ENCODE measurements at regions not wholly inside any gene's neighbourhood (a gene's known extent, or its start where the extent isn't known, plus 50 kb on each side); places are given as distances from the start of the nearest gene placed in this dataset.
"Not testable (repeated sequence)": the region's sequence is repeated elsewhere in the genome, so short reads cannot be mapped to it uniquely, and the experiment has no call there.

DNA sequence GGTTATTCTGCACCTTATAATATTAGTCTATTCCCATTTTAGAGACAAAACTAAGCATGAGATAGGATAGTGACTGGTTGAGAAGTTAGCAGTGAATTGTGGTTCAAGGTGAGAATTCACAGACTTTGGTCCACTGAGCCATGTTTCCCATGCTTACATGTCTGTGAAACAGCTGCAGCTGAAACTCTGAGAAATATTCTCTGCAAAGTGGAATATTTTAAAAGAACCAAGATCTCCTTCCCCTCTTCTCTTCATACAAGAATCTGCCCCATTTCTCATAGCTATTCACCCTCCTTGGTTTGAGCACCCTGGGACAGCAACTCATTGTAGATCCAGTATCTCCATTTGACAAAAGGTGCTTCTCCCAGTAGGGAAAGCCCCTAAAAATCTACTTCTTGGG is 70.2 kb upstream of the TMEM170B start:
- POLR2A ChIA-PET: no interaction called here
- no peak overlapping the region for H3K27ac Mint-ChIP-seq
- no peak overlapping the region for H3K4me3 Mint-ChIP-seq
- DNase-seq (no peak), ATAC-seq (no peak)
- peaks cover 0 to 28% (median 0%) of the 10 kb centered on the region in 4 donors for H3K4me1 Mint-ChIP-seq
- no peaks in the 10 kb centered on the region for H3K27me3 Mint-ChIP-seq
- H3K9me3 Mint-ChIP-seq: no peaks in the 10 kb centered on the region
- no peaks in the 10 kb centered on the region for H3K36me3 Mint-ChIP-seq

DNA sequence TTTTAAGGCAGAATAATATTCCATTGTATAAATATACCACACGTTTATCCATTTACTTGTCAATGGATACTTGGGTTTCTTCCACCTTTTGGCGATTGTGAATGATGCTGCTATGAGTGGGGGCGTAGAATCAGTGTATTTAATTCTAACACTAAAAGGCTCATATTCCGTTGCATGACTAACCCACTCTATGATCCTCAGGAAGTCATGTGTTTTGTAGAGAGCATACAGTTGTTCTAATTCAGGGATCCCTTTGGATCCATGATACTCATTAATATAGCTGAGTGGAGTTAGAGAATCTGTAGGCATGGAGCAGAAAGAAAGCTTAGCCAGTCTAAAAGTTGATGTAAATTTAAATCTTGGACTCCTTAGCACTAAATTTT is 74.2 kb upstream of the TMEM170B start:
- Mint-ChIP-seq H3K9me3 (no peaks in the 10 kb centered on the region), H3K36me3 (no peaks in the 10 kb centered on the region), H3K4me3 (no peak overlapping the region), H3K4me1 (peaks cover 3 to 54% (median 6%) of the 10 kb centered on the region in 4 donors), H3K27ac (no peak overlapping the region), H3K27me3 (no peaks in the 10 kb centered on the region)
- no peak for ATAC-seq
- no peak for DNase-seq
- POLR2A ChIA-PET: no interaction called here

DNA sequence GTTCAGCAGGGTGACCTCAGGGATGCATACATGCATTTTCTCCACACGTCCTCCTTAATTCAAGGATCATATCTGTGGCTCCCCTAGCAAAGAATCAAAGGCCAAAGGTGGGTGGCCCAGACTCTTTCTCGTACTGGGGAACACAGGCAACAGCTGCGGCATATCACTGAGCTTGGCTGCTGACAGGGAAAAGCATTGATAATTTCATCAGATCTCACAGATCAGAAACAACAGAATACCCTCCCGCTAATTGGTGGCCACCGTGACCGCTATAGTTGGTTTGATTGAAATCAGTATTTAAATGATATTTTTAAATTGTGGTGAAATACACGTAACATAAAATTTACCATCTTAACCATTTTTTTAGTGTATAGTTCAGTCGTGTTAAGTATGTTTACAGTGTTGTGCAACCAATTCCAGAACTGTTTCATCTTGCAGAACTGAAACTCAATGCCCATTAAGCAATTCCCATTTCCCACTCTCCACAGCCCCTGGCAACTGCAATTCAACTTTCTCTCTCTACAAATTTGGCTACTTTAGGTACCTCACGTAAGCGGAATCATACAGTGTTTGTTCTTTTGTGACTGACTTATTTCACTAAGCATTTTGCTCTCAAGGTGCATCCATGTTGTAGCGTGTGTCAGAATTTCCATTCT is 74.7 kb upstream of the TMEM170B start:
- DNase-seq (no peak), ATAC-seq (no peak)
- POLR2A ChIA-PET: no interaction called here
- Mint-ChIP-seq H3K4me3 (no peak overlapping the region), H3K36me3 (no peaks in the 10 kb centered on the region), H3K27me3 (no peaks in the 10 kb centered on the region), H3K9me3 (no peaks in the 10 kb centered on the region), H3K4me1 (peaks cover 3 to 50% (median 6%) of the 10 kb centered on the region in 4 donors), H3K27ac (no peak overlapping the region)

GRCh38 chr6:11460837-11461661 is 76.5 kb upstream of the TMEM170B start:
- DNase-seq (no peak), ATAC-seq (peak in 1 of 2 donors; percentile 46)
- Mint-ChIP-seq H3K36me3 (no peaks in the 10 kb centered on the region), H3K4me3 (peak overlapping the region in 1 of 10 donors; percentile 44), H3K27ac (peak overlapping the region in 4 of 10 donors; percentile 18 to 69 (median 30)), H3K4me1 (peaks cover 3 to 40% (median 6%) of the 10 kb centered on the region in 4 donors), H3K27me3 (no peaks in the 10 kb centered on the region), H3K9me3 (peaks cover 0 to 2% (median 0%) of the 10 kb centered on the region in 9 donors)
- POLR2A ChIA-PET: no interaction called here

DNA sequence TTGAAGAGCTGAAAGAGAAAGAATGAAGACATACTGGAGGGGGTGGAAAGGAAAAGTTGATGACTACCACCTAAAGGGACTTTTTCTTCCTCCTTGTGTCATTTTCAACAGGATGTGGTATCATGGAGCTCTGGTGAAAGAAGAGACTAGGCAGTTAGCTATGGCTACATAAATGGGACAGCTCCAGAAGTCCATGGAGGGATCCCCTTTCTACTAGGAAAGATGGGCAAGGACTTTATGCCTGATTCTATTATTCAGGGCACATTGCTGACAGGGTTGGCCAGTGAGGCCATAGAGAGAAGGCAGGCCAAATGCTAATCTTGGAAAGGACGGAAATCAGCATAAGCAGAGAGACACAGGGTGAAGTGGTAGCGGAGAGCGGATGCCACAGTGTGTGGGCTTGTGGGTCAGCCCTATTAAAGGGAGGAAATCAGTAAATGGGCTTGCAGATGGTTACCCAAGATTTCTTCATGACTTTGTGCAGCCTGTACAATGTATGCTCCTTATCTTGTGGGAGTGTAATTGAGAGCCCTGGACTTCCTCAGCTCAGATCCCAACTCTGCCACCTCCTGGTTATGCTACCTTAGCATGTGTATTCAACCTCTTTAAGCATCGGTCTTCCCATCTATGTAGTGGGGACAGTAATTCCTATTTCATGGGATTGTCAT is 77.4 kb upstream of the TMEM170B start:
- POLR2A ChIA-PET: no interaction called here
- Mint-ChIP-seq H3K27ac (peak overlapping the region in 1 of 10 donors; percentile 69), H3K4me1 (peaks cover 3 to 47% (median 6%) of the 10 kb centered on the region in 4 donors), H3K4me3 (peak overlapping the region in 1 of 10 donors; percentile 5), H3K9me3 (peaks cover 0 to 4% (median 0%) of the 10 kb centered on the region in 9 donors), H3K27me3 (no peaks in the 10 kb centered on the region), H3K36me3 (no peaks in the 10 kb centered on the region)
- ATAC-seq (no peak), DNase-seq (no peak)

DNA sequence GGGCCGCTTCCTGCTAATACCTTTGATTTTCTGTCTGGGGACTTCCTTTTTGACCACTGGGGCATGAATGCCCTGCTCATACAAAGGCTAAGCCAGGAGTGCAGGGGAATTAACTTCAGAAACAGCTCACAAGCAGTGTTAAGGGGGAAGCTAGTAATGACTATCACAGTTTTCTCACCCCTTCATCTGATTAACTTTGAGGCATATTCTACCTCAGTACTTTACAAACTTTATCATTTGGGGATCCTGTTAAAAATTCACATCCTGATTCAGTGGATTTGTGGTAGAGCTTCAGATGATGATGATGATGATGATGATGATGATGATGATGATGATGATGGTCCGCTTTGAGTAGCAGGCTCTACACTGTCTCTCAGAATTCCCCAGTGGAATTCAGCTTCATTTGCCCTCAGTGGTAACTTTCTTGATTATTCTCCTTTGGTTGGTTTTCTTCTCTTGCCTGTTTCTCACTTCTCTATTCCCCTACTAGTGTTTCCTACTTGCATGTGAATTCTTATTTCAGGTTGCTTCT is 78.4 kb upstream of the TMEM170B start:
- POLR2A ChIA-PET: no interaction called here
- H3K27me3 Mint-ChIP-seq: peaks cover 0 to 5% (median 0%) of the 10 kb centered on the region in 5 donors
- H3K4me3 Mint-ChIP-seq: no peak overlapping the region
- H3K27ac Mint-ChIP-seq: peak overlapping the region in 2 of 10 donors; percentile 37 to 69
- ATAC-seq (no peak), DNase-seq (no peak)
- peaks cover 0 to 4% (median 0%) of the 10 kb centered on the region in 9 donors for H3K9me3 Mint-ChIP-seq
- H3K4me1 Mint-ChIP-seq: peaks cover 3 to 47% (median 6%) of the 10 kb centered on the region in 4 donors
- no peaks in the 10 kb centered on the region for H3K36me3 Mint-ChIP-seq

- POLR2A ChIA-PET: no interaction called here
- ATAC-seq (no peak), DNase-seq (no peak)
- H3K4me3 Mint-ChIP-seq: no peak overlapping the region
- H3K27ac Mint-ChIP-seq: no peak overlapping the region
- H3K4me1 Mint-ChIP-seq: peaks cover 3 to 47% (median 6%) of the 10 kb centered on the region in 4 donors
- peaks cover 0 to 4% (median 0%) of the 10 kb centered on the region in 9 donors for H3K9me3 Mint-ChIP-seq
- no peaks in the 10 kb centered on the region for H3K36me3 Mint-ChIP-seq
- H3K27me3 Mint-ChIP-seq: peaks cover 0 to 5% (median 0%) of the 10 kb centered on the region in 5 donors
Measured at GRCh38 chr6:11458509-11458908, 79.0 kb upstream of the TMEM170B start.

- DNase-seq, H3K36me3 Mint-ChIP-seq, H3K27ac Mint-ChIP-seq, H3K4me3 Mint-ChIP-seq, H3K9me3 Mint-ChIP-seq, ATAC-seq, POLR2A ChIA-PET, H3K27me3 Mint-ChIP-seq: not testable (repeated sequence)
- peaks cover 3 to 41% (median 6%) of the 10 kb centered on the region in 4 donors for H3K4me1 Mint-ChIP-seq
Measured at GRCh38 chr6:11457422-11457821, 80.1 kb upstream of the TMEM170B start.

DNA sequence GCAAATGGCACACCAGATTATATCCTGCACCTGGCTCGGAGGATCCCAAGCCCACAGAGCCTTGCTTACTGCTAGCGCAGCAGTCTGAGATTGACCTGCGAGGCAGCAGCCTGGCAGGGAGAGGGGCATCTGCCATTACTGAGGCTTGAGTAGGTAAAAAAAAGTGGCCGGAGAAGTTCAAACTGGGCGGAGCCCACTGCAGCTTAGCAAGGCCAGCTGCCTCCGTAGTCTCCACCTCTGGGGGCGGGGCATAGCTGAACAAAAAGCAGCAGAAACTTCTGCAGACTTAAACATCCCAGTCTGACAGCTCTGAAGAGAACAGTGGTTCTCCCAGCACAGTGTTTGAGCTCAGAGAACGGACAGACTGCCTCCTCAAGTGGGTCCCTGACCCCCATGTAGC is 85.4 kb upstream of the TMEM170B start:
- Mint-ChIP-seq H3K27me3 (peaks cover 4 to 12% (median 4%) of the 10 kb centered on the region in 5 donors), H3K4me1 (peaks cover 0 to 12% (median under 1%) of the 10 kb centered on the region in 4 donors)
- H3K4me3 Mint-ChIP-seq, ATAC-seq, H3K9me3 Mint-ChIP-seq, H3K27ac Mint-ChIP-seq, H3K36me3 Mint-ChIP-seq, POLR2A ChIA-PET, DNase-seq: not testable (repeated sequence)

- DNase-seq: no peak
- H3K36me3 Mint-ChIP-seq: peaks cover 0 to 12% (median 0%) of the 10 kb centered on the region in 3 donors
- peaks cover 0 to 11% (median 0%) of the 10 kb centered on the region in 9 donors for H3K9me3 Mint-ChIP-seq
- ATAC-seq: no peak
- POLR2A ChIA-PET: no interaction called here
- H3K4me3 Mint-ChIP-seq: no peak overlapping the region
- H3K27ac Mint-ChIP-seq: no peak overlapping the region
- peaks cover 0 to 4% (median under 1%) of the 10 kb centered on the region in 4 donors for H3K4me1 Mint-ChIP-seq
- peaks cover 4 to 12% (median 4%) of the 10 kb centered on the region in 5 donors for H3K27me3 Mint-ChIP-seq
Measured at GRCh38 chr6:11450037-11450436, 87.5 kb upstream of the TMEM170B start.

DNA sequence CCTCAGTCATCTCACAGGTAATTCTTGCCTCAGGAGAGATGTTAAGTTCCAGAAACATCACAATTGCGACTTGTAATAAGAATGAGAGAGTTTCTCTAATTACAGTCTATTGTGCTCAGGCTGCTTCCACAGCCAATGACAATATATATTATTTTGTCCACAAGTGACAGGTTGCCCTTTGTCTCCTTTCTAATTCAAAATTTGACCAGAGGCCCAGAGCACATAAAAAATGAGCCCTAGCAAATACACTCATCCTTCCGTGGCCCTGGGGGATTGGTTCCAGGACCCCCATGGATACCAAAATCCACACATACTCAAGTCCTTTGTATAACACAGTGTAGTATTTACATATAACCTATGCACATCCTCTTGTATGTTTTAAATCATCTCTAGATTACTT is 88.1 kb upstream of the TMEM170B start:
- no peak for ATAC-seq
- H3K9me3 Mint-ChIP-seq: peaks cover 0 to 17% (median 0%) of the 10 kb centered on the region in 9 donors
- no peak overlapping the region for H3K4me3 Mint-ChIP-seq
- peaks cover 3 to 9% (median 4%) of the 10 kb centered on the region in 5 donors for H3K27me3 Mint-ChIP-seq
- POLR2A ChIA-PET: no interaction called here
- H3K4me1 Mint-ChIP-seq: peaks cover 0 to 9% (median under 1%) of the 10 kb centered on the region in 4 donors
- H3K36me3 Mint-ChIP-seq: peaks cover 0 to 12% (median 2%) of the 10 kb centered on the region in 3 donors
- DNase-seq: no peak
- no peak overlapping the region for H3K27ac Mint-ChIP-seq

- H3K36me3 Mint-ChIP-seq: peaks cover 0 to 12% (median 2%) of the 10 kb centered on the region in 3 donors
- H3K4me1 Mint-ChIP-seq: peaks cover 0 to 18% (median under 1%) of the 10 kb centered on the region in 4 donors
- no peak for DNase-seq
- H3K9me3 Mint-ChIP-seq: peaks cover 0 to 18% (median 0%) of the 10 kb centered on the region in 9 donors
- H3K27me3 Mint-ChIP-seq: peaks cover 1 to 9% (median 4%) of the 10 kb centered on the region in 5 donors
- no peak overlapping the region for H3K27ac Mint-ChIP-seq
- POLR2A ChIA-PET: no interaction called here
- no peak overlapping the region for H3K4me3 Mint-ChIP-seq
- ATAC-seq: no peak
Measured at GRCh38 chr6:11448038-11448437, 89.5 kb upstream of the TMEM170B start.

Measured in naive thymus-derived CD8-positive, alpha-beta T cell (primary cell).